Jurkat, Clone E6-1 (cell line): ENCODE measurements at regions not wholly inside any gene's neighbourhood (a gene's known extent, or its start where the extent isn't known, plus 50 kb on each side); places are given as distances from the start of the nearest gene placed in this dataset.
"Not testable (repeated sequence)": the region's sequence is repeated elsewhere in the genome, so short reads cannot be mapped to it uniquely, and the experiment has no call there.

Source experiments
- DNase-seq: peaks from one replicate; pipeline ENCODE4 v3.0.0-alpha.2; 2011; ENCODE audit warnings: low read depth, low spot score
- H3K4me3 ChIP-seq: 2 replicates; pipeline ENCODE4 v1.5.1; 2011; ENCODE audit warnings: mild to moderate bottlenecking, low read length, control low read depth, moderate library complexity

DNA sequence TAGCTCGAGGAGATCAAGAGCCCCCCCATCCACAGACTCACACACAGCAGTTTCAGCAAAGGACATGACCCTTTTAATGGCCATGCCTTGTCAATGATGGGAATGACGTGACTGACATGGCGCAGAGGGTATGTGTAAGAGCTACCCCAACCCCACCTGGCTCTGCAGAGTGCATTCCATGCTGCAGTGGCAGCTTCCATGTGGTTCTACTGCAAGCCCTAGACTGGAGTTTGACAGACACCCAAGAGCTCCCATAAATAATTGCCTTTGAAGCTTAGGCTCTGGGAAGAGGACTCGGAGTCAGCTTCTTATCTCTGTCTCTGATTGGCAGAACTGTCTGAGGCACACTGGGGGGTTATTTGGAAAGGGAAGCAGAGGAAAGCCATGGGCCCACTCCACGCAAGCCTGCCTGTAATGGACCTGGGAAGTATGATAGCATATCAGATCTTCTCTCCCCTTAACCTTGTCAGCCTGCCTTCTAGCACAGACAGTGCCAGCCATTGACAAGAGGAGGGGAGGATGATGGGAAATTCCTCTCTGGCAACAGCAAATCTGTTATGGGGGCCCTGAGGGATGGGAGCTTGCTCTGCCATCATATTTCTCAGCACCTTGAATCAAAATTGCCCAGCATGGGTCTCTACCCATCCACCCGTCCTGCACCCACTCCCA is 478.5 kb upstream of the PODXL start:
- no peak overlapping the region for H3K4me3 ChIP-seq
- no peak for DNase-seq

GRCh38 chr7:132030883-132031282 is 474.5 kb upstream of the PODXL start:
- no peak for DNase-seq
- no peak overlapping the region for H3K4me3 ChIP-seq

DNA sequence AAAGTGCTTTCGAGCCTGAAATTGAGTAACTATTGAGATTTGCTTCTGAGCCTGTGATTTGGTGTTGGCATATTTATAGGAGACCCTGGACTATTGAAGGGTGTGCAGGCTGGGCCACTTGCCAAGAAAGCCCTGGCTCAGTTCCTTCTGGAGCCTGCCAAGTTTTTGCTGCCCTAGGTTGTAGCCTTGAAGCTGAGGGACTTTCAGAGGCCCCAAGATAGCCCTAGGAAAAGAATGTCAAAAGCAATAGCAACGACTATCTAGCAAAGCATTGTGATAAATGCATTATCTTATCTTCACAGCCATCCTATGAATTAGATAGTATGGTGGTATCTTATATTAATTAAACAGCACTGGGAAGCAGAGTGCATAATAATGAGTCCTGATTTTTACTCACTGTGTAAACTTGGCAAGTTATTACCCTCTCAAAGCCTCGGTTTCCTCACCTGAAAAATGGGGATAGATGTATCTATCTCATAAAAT is 473.7 kb upstream of the PODXL start:
- no peak overlapping the region for H3K4me3 ChIP-seq
- DNase-seq: no peak

DNA sequence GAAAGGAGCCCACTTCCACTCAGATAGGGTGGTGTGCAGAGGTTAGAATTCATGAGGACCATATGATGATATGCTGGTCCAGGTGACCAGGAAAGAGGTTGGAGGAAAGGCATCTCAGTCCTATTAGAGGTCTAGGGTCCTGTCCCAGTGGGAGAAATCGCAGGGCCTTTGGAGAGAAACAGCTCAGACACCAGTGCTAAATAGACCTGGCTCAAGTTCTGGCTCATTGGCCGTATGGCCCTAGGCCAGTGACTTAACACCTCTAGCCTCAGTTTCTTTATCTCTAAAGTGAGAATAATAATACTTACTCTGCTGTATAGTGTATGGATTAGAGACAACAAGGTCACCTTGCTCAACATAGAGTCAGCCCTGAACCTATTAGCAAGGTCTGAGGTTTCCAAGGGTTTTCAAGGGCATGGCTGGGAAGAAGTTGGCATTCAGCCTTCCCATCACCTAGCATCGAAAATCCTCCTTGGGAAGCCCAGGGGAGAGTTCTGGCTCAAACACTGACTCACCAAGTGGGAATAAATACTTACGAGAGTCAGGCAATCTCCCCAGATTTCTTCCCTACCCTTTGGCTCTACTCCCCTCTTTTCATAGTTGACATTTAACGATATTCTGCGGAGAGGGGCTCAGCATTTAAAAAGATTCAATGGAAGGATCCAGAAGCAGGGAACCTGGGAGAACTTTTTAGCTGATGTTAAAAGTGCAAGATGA is 473.1 kb upstream of the PODXL start:
- H3K4me3 ChIP-seq: no peak overlapping the region
- DNase-seq: no peak

DNA sequence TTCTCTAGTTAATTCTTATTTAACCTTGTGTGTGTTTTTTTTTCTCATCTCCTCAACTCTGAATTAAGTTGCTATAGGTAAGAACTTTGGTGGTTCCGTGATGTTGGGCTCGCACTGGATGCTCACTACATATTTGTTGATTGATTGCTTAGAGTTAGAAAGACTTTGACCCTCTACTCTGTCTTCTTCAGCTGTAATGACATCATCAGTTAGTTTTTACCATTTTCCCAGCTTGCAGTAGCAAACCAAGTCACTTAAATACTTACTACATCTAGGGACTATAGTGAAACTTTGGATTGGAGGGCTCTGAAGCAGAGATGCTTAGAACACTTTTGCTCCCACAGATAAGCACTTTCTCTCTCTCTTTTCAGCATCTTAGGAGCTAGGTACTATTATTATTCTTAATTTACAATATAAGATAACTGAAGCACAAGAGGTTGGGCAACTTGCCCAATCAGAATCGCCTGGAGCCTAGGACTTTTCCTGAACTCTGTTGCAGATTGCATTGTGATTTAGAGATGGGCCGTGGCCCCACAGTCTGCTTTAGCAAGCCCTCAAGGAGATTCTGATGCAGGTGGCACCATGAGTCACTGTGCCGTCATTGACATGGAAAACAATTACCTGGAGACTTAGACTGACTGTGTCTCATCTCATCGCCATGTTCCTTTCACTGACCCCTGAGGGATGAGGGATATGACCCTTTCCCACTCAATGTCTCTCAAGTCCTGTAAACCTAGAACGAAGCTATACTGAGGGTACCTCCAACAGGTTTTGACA is 471.9 kb upstream of the PODXL start:
- no peak for DNase-seq
- no peak overlapping the region for H3K4me3 ChIP-seq

DNA sequence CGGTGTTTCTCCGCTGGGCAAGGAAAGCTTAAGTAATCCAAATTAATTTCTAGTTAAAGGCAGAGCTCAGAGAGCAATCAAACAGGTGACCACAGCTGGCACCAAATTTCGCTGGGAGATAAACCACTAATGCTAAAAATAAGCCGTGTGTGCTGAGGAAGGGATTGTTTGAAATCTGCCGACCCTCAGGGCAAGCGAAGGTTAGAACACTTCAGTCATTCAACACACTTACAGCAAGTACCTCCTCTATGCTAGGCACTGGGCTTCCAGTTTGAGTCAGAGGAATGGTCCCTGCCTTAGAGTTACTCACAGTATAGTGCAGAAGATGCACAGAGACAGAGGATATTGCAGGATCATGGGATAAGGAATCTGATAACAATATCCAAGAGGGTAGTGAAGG is 467.9 kb upstream of the PODXL start:
- no peak for DNase-seq
- H3K4me3 ChIP-seq: no peak overlapping the region

DNA sequence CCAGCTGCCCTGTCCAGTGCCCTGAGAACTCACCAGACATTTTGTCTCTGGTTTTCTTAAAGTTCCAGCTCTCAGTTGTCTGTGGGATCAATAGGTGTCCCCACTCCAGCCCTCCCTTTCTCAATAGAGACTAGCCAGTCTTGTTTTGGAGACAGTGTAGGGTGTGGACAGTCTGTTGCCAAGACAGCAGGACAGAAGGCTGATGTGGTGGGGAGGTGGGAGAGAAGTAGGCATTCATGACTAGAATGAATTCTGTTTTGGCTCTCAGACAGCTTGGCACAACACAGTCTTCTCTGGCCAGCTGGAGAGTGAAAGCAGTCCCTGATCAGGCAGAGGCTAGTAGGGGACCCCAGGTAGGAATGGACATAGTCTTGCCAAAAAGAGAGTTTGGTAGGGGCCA is 467.0 kb upstream of the PODXL start:
- no peak overlapping the region for H3K4me3 ChIP-seq
- no peak for DNase-seq

GRCh38 chr7:132022188-132022587 is 465.8 kb upstream of the PODXL start:
- H3K4me3 ChIP-seq: no peak overlapping the region
- DNase-seq: no peak

GRCh38 chr7:132019703-132020102 is 463.3 kb upstream of the PODXL start:
- no peak for DNase-seq
- H3K4me3 ChIP-seq: no peak overlapping the region

DNA sequence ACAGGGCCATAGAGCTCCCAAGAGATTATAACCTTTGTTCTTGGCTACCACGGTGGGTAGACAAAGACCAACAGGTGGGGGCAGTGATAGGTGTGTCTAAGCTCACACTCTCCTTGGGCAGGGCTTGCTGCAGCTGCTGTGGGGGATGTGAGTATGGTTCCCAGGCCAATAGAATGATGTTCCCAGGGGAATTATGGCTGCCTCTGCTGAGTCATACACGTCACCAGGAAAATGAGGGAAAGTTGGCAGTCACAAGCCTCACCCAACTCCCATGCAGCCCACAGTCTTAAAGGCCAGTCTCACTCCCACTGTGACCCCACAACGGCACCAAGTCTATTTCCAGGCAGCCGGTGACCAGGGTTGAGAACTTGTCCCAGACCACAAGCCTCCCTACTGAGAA is 453.4 kb upstream of the PODXL start:
- no peak for DNase-seq
- no peak overlapping the region for H3K4me3 ChIP-seq

GRCh38 chr7:132004529-132004928 is 448.1 kb upstream of the PODXL start:
- no peak for DNase-seq
- H3K4me3 ChIP-seq: no peak overlapping the region

DNA sequence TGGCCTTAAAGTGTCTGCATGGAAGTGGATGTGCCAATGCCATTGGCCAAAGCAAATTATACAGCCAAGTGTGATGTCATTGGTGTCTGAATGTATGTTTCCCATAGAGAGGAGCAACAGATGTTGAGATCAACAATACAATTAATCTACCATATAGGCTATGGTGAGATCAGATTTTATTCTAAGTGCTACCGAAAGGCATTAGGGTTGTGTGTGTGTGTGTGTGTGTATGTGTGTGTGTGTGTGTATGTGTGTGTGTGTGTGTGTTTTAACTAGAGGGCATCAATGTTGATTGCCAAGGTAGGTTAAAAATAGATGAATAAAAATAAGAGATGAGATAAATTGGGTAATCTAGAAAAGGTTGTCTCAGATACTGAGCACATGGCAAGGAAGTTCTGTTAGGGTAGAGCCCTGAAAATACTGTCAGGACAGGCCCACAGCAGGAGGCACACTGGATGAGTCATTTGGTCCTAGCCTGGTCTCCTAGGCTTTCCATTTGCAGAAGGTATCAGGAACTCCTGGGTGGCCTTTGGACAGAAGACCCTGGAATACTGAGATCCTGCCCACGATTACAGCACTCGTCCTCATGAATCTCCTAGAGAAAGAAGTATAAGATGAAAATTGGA is 446.0 kb upstream of the PODXL start:
- no peak for DNase-seq
- no peak overlapping the region for H3K4me3 ChIP-seq

GRCh38 chr7:132001146-132001545 is 444.7 kb upstream of the PODXL start:
- DNase-seq: no peak
- H3K4me3 ChIP-seq: no peak overlapping the region

- no peak overlapping the region for H3K4me3 ChIP-seq
- no peak for DNase-seq
Observed at GRCh38 chr7:131999193-131999592, 442.8 kb upstream of the PODXL start.

DNA sequence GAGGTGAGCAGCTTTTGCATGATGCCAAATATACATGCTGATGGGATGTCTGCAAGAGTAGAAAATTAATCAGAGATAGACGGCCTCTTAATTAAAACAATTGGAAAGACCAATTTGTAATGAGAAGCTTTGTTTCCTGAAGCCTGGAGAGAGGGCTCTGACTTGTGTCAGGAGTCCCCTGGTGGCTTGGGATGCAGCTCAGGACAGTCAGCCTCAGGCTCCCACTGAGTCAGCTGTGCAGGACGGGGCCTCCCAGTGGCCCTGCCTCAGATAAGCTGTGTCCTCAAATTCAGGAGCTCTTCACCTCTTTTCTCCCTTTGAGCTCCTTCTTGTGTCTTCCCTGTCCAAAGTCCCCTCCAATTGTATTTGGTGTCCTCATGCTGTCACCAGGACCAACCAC is 438.9 kb upstream of the PODXL start:
- no peak overlapping the region for H3K4me3 ChIP-seq
- DNase-seq: no peak

DNA sequence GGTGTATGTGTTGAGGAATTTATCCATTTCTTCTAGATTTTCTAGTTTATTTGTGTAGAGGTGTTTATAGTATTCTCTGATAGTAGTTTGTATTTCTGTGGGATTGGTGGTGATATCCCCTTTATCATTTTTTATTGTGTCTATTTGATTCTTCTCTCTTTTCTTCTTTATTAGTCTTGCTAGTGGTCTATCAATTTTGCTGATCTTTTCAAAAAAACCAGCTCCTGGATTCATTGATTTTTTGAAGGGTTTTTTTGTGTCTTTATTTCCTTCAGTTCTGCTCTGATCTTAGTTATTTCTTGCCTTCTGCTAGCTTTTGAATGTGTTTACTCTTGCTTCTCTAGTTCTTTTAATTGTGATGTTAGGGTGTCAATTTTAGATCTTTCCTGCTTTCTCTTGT is 424.6 kb upstream of the PODXL start:
- not testable (repeated sequence) for DNase-seq, H3K4me3 ChIP-seq

GRCh38 chr7:131978118-131978517 is 421.7 kb upstream of the PODXL start:
- H3K4me3 ChIP-seq, DNase-seq: not testable (repeated sequence)

DNA sequence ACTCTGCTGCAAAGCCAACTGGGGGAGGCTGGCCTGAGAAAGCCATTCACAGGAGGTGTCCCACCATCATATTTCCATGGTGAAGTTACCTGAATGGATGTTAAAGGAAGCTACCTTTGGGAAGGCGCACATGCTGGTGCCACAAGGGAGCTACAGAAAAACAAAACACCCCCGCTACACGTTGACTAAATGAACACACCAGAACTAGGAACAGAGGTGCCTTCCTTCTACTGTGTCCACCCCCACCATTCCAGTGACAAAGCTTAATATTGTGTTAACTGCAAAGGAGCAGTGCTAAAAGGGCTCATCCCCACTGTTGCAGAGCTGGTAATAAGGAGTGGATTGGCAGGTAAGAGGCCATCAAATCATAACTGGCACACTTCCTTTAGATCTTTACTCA is 420.0 kb upstream of the PODXL start:
- no peak overlapping the region for H3K4me3 ChIP-seq
- DNase-seq: no peak

DNA sequence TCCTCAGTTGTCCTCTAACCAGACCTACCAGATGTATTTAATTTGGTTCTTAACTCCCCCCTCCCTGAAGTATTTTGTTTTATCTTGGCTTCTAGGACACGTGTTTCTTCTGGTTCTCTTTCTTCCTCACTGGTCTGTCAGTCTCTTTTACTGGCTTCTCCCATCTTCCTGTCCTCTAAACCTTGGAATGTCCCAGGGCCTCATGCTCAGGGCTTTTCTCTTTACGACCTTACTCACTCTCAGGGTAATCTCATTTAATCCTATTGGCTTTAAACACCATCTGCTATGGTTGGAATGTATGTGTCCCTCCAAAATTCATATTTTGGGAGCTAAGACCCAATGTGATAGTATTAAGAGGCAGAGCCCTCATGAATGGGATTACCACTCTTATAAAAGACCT is 418.2 kb upstream of the PODXL start:
- DNase-seq: no peak
- no peak overlapping the region for H3K4me3 ChIP-seq

- DNase-seq: peak; percentile 33
- H3K4me3 ChIP-seq: no peak overlapping the region
Observed at GRCh38 chr7:131972251-131972650, 415.8 kb upstream of the PODXL start.
